ENCODE measurements at regions not wholly inside any gene's neighbourhood (a gene's known extent, or its start where the extent isn't known, plus 50 kb on each side); places are given as distances from the start of the nearest gene placed in this dataset.

DNA sequence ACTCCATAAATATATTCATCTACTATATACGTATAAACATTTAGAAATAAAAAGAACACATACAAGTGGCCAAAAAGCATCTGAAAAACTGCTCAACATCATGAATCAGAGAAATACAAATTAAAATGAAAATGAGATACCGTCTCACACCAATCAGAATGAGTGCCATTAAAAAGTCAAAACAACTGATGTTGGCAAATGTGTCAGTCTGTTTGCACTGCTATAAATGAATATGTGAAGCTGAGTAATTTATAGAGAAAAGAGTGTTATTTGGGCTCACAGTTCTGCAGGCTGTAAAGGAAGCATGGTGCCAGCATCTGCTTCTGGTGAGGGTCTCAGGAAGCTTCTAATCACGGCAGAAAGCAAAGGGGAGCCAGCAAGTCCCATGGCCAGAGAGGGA is 620.3 kb upstream of the CCDC54 start:
- DNase-seq, result no peak

DNA sequence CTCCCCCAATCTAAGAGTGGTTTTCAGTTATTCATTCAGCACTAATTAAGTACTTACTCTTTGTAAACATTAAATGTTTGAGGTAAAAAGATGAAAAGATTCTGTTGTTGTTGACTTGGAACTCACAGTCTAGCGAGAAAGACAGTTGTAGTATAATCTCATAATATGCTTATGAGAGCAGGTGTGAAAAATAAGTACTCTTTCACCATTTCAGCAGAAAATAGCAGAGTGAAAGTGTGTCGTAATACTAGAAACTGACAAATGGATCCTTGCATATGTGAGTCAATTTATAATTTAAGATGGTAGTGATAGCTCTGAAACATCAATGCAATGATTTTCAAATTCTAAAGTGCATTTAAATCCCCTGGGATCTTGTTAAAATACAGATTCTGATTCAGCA is 618.8 kb upstream of the CCDC54 start:
- DNase-seq, result no peak

DNA sequence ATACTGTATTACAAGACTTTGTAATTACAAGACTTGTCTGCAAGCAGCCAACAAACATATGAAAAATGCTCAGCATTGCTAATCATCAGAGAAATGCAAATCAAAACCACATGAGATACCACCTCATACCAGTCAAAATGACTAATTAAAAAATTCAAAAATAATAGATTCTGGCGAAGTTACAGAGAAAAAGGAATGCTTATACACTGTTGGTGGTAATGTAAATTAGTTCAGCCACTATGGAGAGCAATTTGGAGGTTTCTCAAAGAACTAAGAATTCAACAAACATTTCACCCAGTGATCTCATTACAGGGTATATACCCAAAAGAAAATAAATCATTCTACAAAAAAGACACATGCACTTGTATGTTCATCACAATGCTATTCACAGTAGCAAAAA is 617.5 kb upstream of the CCDC54 start:
- DNase-seq, result no peak

DNA sequence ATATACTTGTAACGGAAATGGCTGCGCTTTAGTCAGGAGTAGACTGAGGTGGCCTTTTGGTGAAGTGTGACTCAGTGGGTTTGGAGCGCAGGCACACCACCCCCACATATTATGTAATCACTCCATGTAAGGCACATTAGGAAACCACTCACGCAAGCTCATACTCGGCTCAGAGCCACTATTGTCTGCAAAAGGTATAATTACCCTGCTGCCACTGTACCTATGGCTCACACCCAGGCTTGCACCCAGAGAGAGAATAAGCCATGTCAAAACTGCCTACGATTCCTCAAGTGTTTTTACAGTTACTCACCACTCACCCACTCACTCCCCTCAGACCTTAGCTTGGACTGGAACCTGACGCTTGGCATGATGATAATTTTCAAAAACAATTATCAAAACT is 611.9 kb upstream of the CCDC54 start:
- no peak for DNase-seq

DNA sequence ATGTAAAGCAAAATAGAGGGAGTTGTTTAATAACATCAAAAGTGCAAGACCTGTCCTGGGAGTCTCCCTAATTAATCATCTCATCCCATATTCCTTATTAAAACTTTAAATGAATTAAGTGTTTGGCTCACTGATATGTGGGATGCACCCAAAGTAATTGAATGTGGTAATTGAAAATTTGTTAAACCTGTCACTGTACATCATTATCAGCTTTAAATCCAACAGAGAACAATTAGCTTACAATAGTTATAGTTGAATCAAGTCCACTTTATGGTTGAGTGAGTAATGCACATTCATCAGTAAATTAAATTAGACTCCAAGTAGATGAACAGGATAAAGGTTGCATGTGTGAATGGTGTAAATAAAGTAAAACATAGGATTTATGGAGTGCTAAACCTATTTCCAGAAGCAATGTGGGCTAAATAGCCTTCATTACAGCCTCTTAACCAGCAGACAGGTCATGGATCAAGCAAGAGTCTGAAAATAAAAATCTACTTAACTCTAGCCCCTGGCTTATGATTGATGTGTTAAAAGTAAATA is 608.2 kb upstream of the CCDC54 start:
- peak; percentile 7 for DNase-seq

DNA sequence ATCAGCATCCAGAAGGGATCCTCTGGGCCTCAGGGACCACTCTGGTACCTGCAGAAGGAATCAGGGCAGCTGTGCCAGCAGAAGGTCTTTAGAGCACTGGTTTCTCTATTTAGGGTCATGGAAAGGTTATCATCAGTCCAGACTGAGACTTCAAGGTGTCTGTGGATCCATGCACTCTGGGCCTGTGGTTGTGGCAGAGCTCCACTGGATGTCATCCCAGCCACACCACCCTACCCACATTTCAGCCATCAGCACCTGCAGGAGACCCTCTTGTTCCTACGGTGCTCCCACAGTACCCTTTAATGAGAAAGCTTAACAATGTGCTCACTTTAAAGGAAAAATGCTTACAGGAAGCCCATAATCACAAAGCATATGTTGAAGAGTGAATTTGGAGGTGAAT is 603.4 kb upstream of the CCDC54 start:
- no peak for DNase-seq

DNA sequence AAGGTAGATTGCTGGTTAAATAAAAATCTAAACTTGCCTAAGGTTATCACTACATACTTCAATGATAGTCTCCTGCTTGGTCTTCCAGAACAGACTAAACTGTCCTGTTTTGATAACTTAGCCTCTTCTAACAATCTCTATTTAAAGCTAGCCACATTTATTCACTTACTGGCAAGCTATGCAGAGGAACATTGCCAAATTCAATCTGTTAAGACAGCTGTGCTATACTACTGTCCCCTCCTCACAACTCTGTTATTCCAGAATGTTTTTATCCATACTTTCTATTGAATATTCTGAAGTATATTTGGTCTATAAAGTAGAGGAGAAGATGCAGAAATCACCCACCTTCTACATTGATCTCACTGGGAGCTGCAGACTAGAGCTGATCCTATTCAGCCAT is 594.0 kb upstream of the CCDC54 start:
- no peak for DNase-seq

DNA sequence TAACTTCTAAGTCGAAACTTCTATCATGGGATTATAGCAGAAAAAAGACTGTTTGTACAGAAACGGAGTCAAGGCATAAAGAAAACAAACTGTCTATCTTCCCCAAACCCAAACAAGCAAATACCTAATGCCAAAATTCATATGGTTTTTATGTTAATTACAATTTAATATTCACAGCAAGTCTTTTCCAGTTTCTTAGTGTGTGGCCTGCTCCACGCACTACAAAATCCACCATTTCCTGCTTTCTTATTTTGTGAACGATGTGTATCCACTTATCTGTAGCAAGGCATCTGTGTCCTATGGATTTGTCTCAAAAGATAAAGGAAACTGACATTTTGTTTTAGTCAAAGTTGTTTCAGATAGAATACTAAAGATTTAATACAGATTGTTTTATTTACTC is 588.0 kb upstream of the CCDC54 start:
- DNase-seq, result no peak

DNA sequence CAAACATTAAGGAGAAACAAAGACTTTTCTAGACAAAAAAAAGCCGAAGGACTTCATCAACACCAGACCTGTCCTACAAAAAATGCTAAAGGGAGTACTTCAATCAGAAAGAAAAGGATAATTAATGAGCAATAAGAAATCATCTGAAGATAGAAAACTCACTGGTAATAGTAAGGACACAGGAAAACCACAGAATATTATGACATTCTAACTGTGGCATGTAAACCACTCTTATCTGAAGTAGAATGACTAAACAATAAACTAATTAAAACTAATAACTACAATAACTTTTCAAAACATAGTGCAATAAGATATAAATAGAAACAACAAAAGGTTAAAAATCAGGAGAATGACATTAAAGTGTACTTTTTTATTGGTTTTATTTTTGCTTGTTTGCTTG is 584.5 kb upstream of the CCDC54 start:
- no peak for DNase-seq

DNA sequence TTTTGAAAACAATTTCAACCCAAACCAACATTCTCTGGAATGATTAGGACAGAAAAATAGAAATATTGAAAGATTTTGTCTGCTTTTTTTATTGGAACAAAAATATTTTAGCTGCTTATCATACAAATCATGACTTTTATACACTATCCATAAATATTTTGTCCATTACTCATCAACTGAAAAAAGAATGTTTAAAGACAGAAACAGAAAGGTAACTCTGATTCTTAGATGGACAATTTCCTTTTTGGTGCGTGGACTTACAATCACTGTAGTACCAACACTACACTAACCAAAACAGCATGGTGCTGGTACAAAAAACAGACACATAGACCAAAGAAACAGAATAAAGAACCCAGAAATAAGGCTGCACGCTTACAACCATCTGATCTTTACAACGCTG is 582.8 kb upstream of the CCDC54 start:
- no peak for DNase-seq

DNA sequence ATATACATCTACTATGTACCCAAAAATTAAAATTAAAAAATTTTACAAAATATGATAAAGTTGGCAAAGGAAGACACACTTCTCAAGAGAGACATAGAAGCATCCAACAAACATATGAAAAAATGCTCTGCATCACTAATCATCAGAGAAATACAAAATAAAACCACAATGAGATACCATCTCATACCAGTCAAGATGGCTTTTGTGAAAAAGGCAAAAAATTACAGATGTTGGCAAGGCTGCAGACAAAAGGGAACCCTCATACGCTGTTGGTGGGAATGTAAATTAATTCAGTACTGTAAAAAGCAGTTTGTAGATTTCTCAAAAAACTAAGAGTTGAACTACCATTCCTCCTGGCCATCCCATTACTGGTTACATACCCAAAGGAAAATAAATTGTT is 581.7 kb upstream of the CCDC54 start:
- no peak for DNase-seq

DNA sequence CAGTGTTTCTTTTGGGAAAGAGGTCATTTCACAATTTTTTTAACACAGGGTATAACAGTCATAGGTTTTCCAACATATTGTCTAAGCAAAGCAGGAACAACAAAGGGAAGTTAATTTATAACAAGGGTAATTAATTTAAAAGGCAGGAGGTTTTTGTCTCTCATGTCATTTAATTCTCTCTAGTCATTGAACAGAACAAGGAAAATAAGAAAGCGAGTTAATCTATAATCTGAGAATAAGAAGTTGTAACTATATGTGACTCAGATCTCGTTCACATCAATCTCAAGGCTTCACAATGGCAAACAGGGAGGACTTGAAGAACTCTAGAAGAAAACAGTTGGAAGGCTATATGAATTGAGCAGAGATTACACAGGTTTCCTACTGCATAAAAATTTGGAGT is 579.8 kb upstream of the CCDC54 start:
- DNase-seq, result no peak

DNA sequence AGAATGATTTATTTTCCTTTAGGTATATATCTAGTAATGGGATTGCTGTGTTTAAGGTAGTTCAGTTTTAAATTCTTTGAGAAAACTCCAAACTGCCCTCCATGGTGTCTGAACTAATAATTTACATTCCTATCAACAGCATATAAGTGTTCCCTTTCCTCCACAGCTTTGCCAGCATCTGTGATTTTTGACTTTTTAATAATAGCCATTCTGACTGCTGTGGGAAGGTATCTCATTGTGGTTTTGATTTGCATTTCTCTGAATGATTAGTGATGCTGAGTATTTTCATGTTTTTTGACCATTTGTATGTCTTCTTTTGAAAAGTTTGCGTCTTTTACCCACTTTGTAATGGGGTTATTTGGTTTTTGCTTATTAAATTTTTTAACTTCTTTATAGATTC is 571.6 kb upstream of the CCDC54 start:
- DNase-seq, result no peak

DNA sequence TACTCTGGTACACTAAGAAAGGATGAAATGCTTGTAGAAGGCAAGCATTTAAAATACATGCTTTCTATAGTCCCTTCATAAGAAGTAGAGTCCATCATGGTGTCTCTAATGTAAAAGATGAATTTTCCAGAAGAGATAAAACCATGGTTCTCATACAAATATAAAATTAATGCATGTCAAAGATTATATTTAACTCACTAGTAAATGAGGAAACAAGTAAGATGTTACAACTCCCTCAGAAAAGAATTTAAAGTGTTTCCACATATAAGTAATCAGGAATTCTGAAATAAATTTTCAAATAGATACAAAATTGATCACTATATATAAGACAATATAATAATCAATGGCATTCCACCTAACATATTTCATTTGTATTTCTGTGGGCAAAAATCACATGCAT is 570.3 kb upstream of the CCDC54 start:
- no peak for DNase-seq

DNA sequence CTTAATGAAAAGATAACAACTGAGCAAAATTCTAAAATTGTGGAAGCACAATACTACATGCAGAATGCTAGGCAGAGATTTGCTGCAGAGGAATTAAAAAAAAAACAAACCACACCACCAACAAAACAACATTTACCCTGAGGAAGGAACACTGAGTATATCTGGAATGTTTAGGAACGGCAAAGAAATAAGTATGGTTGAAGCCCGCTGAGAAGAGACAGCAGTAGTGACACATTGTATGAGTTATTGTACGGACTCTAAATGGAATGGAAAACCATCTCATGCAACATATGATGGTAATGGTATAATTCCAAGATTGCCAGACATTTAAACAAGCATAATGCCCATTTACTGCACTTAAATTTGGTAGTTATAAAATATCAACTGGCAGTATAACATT is 568.2 kb upstream of the CCDC54 start:
- no peak for DNase-seq

DNA sequence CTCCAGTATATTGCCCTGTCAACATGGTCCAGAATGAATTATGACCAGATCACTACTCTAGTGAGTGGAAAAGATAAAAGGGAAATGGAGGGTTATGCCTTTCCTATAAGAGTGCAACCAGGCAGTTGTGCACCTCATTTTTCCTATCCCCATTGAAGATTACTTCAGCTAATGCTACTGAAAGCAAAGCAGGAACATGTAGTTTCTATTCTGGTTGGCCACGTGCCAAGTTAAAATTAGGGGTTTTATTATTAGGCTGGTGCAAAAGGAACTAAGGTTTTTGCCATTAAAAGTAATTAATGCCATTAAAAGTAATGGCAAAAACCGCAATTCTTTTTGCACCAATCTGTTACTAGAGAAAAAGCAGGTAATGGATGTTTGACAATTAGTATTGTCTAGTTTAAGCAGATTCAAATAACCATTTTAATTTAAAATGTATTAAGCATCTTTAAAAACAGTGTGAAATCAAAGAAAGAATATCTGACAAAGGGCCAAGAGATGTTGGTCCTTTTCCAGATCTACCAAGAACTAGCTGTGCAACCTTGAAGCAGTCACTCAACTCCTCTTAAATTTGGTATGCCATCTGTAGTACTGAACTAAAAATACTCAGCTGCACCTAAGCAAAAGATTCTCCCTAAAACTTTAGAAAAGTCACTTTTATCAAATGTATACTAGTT is 567.5 kb upstream of the CCDC54 start:
- no peak for DNase-seq

DNA sequence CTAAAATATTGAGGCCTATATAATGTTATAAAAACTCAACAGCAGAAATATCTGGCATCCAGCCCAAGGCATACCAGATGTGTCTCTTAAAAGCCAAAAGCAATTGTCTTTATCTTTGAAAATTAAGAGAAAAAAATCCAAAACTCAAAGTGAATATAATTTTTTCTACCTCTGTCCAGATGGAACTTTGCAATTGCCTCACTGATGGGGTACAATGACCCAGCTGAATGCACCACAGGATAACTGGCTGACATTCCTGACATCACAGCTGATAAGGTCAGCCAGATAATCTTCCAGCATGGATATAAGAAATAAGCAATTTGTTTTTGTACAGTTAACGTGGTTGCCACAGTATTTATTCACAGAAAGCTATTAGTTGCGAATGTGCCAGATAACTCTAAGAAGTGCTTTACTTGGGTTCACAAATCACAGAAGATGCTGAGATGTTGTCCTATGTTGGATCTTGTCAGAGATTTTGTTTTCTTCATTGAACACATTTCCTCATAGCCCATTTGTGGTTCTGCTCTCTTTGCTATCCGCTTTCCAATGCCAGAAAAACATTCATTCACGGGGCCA is 566.9 kb upstream of the CCDC54 start:
- DNase-seq, result no peak

DNA sequence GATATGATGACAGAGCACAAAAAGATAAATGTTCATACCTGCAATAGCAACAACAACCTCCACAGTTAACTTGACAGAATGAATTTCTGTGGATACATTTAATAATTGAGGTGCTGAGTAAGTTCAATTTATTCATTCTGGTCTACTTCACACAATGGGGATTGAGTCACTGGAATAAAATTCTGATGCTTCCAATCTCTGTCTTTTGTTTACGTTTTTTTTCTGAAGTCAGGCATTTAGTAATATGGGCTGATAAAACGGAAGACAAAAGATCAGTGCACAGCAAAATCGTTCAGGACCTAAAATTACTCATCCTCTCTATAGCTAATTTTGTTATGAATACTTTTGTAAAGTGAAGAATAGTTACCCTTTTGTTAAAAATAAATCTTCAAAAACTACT is 565.9 kb upstream of the CCDC54 start:
- DNase-seq, result no peak

DNA sequence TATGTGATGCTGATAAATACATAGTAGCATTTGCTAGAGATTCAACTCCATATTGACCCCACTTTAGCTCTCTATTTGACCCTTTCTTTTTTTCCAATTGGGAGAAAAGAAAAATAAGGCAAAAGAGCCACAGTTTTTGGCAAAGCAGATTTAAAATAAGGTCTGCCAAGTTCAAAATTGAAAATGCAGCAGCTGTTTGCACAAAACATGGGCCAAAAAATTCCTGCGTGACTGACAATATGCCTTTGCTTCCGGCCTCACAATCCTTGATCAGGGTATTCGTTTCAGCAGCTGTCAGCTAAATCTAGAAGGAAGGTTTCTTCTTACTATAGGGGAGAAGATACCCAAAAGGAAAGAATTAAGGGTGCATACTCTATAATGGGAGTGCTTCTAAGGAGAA is 563.5 kb upstream of the CCDC54 start:
- DNase-seq, result no peak

DNA sequence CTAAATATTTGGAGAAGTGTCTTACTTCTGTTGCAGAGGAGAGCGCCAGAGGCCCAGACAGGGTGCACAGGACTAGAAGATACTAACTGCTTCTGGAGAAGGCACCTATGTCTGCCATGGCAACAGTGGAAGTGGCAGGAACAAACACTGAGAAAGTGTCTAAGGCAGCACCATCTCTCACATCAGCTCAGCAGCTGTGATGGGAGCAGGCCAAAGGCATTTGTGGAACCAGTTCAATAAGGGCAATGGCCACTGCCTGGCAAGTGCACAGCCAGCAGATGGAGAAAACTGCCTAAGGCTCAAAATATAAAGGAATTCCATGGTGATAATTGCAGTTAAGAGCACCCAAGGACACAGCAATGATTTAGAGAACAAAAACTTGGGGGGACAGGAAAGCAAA is 563.0 kb upstream of the CCDC54 start:
- no peak for DNase-seq

DNA sequence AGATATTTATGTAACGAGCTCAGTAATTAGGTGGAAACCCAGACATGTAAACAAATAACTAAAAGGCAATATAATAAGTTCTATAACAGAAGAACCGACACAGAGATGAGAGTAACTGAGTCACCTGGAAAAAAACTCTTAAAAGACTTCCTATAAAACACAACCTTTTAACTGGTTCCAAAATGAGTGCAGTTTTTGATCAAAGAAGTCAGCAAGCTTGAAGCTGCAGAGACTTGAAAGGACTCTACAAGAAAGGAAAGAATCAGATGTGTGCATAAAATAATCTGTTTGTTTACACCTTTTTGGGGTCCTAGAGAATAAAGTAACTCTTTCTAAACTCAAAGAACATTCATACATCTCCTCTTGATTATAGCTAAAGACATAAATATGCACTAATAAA is 560.4 kb upstream of the CCDC54 start:
- no peak for DNase-seq

DNA sequence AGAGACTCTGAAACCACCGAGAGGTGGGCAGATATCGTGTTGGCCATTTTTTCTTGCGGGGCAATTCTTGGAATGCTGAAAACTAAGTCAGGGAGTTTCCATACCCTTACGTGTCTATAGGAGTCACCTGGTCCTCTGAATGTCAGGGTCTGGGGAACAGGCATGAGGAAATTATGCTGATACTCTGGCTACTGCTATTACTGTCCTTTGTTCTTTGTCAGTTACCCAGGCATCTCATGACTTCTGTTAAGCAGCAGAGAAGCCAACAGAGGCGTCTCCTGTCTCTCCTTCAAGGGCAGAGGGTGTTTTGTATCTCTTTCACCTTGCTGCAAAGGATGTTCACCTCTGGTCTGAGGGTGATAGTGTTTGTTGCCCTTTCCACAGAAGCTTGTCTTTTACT is 559.5 kb upstream of the CCDC54 start:
- DNase-seq, result no peak

DNA sequence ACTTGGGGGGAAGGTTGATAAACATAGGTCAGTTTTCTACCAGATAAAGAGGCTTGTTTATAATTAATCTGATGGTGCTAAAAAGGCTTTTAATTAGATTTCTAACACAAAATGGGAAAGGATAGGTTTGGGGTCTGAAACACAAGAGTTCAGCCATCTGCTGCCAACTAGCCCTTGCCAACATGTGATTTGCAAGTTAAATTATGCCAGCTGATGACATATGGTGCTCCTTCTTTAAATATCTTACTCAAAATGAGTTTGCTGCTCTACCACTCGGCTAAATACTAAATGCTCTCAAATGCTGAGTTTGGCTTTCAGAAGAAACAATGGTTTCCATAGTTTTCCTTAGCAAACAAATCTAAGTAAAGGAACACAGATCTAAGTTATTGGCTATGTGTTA is 557.8 kb upstream of the CCDC54 start:
- no peak for DNase-seq

DNA sequence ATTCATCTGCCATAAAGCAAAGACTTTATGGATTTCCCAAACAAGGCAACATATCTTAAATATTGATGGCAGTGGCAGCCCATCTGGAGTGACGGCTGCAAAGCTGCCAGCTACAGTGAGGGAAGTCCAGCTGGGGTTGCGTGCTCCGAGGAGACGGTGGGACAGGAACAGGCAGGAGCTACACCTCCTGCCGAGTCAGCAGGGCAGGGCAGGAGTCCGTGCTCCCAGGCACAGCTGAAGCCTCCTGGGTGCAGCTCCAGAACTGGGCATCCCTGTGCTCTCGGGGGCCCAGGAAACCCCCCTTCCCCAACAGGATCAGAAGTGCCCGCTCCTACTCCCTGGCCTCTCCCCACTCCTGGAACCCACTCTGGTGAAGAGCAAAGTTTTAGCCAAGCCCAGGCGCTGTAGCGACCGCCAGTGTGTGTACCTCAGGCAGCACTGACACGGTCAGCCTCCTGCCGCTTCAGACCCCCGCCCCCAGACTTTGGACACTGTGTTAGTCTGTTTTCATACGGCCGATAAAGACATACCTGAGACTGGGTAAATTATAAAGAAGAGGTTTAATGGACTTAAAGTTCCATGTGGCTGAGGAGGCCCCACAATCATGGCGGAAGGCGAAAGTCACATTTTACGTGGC is 556.4 kb upstream of the CCDC54 start:
- DNase-seq, result no peak

Measured in left kidney (tissue), 1 donor.